ENCODE measurements at regions not wholly inside any gene's neighbourhood (a gene's known extent, or its start where the extent isn't known, plus 50 kb on each side); places are given as distances from the start of the nearest gene placed in this dataset.
A peak's percentile ranks its signal among the peaks of the same experiment; 100 is the strongest.

GRCh38 chr15:23854912-23855659 lies 168.0 kb upstream of the NDN start:
- TF ChIP-seq EZH2phosphoT487 (IDR thresholded peaks at IDR 0.05; ENCODE audit: borderline replicate concordance, low read length) (no peak), CTCF (conservative IDR thresholded peaks at IDR 0.05; ENCODE audit: low read depth, low read length) (no peak), EZH2 (IDR thresholded peaks at IDR 0.05; ENCODE audit: low read length, unreplicated experiment) (no peak)
- Histone ChIP-seq H3K9ac (ENCODE audit: low read length) (no peak overlapping the region), H3K9me3 (ENCODE audit: low read length) (no peaks in the 10 kb centered on the region), H4K20me1 (ENCODE audit: low read length) (no peaks in the 10 kb centered on the region), H3F3A (ENCODE audit: low read length, unreplicated experiment) (no peaks in the 10 kb centered on the region), H3K9me2 (replicated peaks; ENCODE audit: low read length) (no peaks in the 10 kb centered on the region), H3K79me2 (ENCODE audit: low read length) (no peaks in the 10 kb centered on the region), H3K27ac (ENCODE audit: low read length) (no peak overlapping the region), H2AFZ (ENCODE audit: low read length) (no peak overlapping the region), H3K4me3 (ENCODE audit: low read length) (no peak overlapping the region), H3K27me3 (ENCODE audit: low read length) (no peaks in the 10 kb centered on the region), H3K4me2 (ENCODE audit: low read length) (no peak overlapping the region), H3K36me3 (ENCODE audit: low read depth, low read length) (no peaks in the 10 kb centered on the region), H3K4me1 (ENCODE audit: insufficient read depth, low read length) (no peaks in the 10 kb centered on the region)
- intact Hi-C loops (cut with micrococcal nuclease): loop anchor here (5.0 kb wide), 1 partner anchor 208 kb away; the partner anchor contains the start of gene MAGEL2
- BruUV-seq (replicated peaks): no TSS peak
- POLR2A ChIA-PET (ENCODE audit: unreplicated experiment): no interaction called here
- CTCF ChIA-PET: no interaction called here
- ATAC-seq (no peak), DNase-seq (no peak)

GRCh38 chr15:23855947-23856346 lies 168.8 kb upstream of the NDN start:
- no peak for DNase-seq
- Histone ChIP-seq H3K27me3 (ENCODE audit: low read length) (no peaks in the 10 kb centered on the region), H3K36me3 (ENCODE audit: low read depth, low read length) (no peaks in the 10 kb centered on the region), H3K4me3 (ENCODE audit: low read length) (no peak overlapping the region), H3K9me3 (ENCODE audit: low read length) (no peaks in the 10 kb centered on the region), H3F3A (ENCODE audit: low read length, unreplicated experiment) (no peaks in the 10 kb centered on the region), H3K27ac (ENCODE audit: low read length) (no peak overlapping the region), H3K79me2 (ENCODE audit: low read length) (no peaks in the 10 kb centered on the region), H3K4me2 (ENCODE audit: low read length) (no peak overlapping the region), H4K20me1 (ENCODE audit: low read length) (no peaks in the 10 kb centered on the region), H3K4me1 (ENCODE audit: insufficient read depth, low read length) (no peaks in the 10 kb centered on the region), H3K9me2 (replicated peaks; ENCODE audit: low read length) (no peaks in the 10 kb centered on the region), H2AFZ (ENCODE audit: low read length) (no peak overlapping the region), H3K9ac (ENCODE audit: low read length) (no peak overlapping the region)
- POLR2A ChIA-PET (ENCODE audit: unreplicated experiment): no interaction called here
- intact Hi-C loops (cut with micrococcal nuclease): loop anchor here (5.0 kb wide), 1 partner anchor 209 kb away; the partner anchor contains the start of gene MAGEL2
- CTCF ChIA-PET: no interaction called here
- no peak for ATAC-seq
- TF ChIP-seq EZH2phosphoT487 (IDR thresholded peaks at IDR 0.05; ENCODE audit: borderline replicate concordance, low read length) (no peak), EZH2 (IDR thresholded peaks at IDR 0.05; ENCODE audit: low read length, unreplicated experiment) (no peak), CTCF (conservative IDR thresholded peaks at IDR 0.05; ENCODE audit: low read depth, low read length) (no peak)
- BruUV-seq (replicated peaks): no TSS peak

- intact Hi-C loops (cut with micrococcal nuclease): loop anchor here (5.0 kb wide), 1 partner anchor 210 kb away; the partner anchor contains the start of gene MAGEL2
- ATAC-seq: peak; percentile 53; the same call in 1 of the 2 replicates
Observed at GRCh38 chr15:23857028-23857641, 170.0 kb upstream of the NDN start.

More at GRCh38 chr15:23857028-23857641, 170.0 kb upstream of the NDN start:
- Histone ChIP-seq H3K4me1 (ENCODE audit: insufficient read depth, low read length) (no peaks in the 10 kb centered on the region), H3K27ac (ENCODE audit: low read length) (no peak overlapping the region), H3K9me2 (replicated peaks; ENCODE audit: low read length) (no peaks in the 10 kb centered on the region), H2AFZ (ENCODE audit: low read length) (no peak overlapping the region), H3K4me3 (ENCODE audit: low read length) (no peak overlapping the region), H3K4me2 (ENCODE audit: low read length) (no peak overlapping the region), H3K36me3 (ENCODE audit: low read depth, low read length) (no peaks in the 10 kb centered on the region), H3K9me3 (ENCODE audit: low read length) (no peaks in the 10 kb centered on the region), H3K9ac (ENCODE audit: low read length) (no peak overlapping the region), H3K79me2 (ENCODE audit: low read length) (no peaks in the 10 kb centered on the region), H4K20me1 (ENCODE audit: low read length) (no peaks in the 10 kb centered on the region), H3K27me3 (ENCODE audit: low read length) (no peaks in the 10 kb centered on the region), H3F3A (ENCODE audit: low read length, unreplicated experiment) (no peaks in the 10 kb centered on the region)
- POLR2A ChIA-PET (ENCODE audit: unreplicated experiment): no interaction called here
- peak; percentile 52 for DNase-seq
- TF ChIP-seq EZH2phosphoT487 (IDR thresholded peaks at IDR 0.05; ENCODE audit: borderline replicate concordance, low read length) (no peak), CTCF (conservative IDR thresholded peaks at IDR 0.05; ENCODE audit: low read depth, low read length) (peak; percentile 61), EZH2 (IDR thresholded peaks at IDR 0.05; ENCODE audit: low read length, unreplicated experiment) (no peak)
- CTCF ChIA-PET: no interaction called here
- BruUV-seq (replicated peaks): no TSS peak
